WTC11 (cell line): ENCODE measurements at regions not wholly inside any gene's neighbourhood (a gene's known extent, or its start where the extent isn't known, plus 50 kb on each side); places are given as distances from the start of the nearest gene placed in this dataset.

Source experiments
- ATF3 ChIP-seq: sonication (generic); formaldehyde crosslinking; conservative IDR thresholded peaks from 2 replicates; pipeline ENCODE4 v1.8.1; 2022; ENCODE audit warnings: mild to moderate bottlenecking, missing genetic modification reagents
- CTCF ChIP-seq: fragments of 200-600 bp; IDR thresholded peaks from 2 replicates; pipeline ENCODE4 v1.8.0; 2022; ENCODE audit warnings: antibody characterized with exemption
- E2F4 ChIP-seq: sonication (generic); formaldehyde crosslinking; IDR thresholded peaks from 2 replicates; pipeline ENCODE4 v1.8.1; 2022; ENCODE audit warnings: low read depth, mild to moderate bottlenecking, moderate library complexity, missing genetic modification reagents, borderline replicate concordance
- ESRRA ChIP-seq: sonication (generic); formaldehyde crosslinking; IDR thresholded peaks from 2 replicates; pipeline ENCODE4 v1.8.1; 2022; ENCODE audit warnings: mild to moderate bottlenecking, missing genetic modification reagents, borderline replicate concordance
- KAT7 ChIP-seq: sonication (generic); formaldehyde crosslinking; IDR thresholded peaks from 2 replicates; pipeline ENCODE4 v1.8.1; 2023; ENCODE audit warnings: missing genetic modification reagents, mild to moderate bottlenecking, borderline replicate concordance
- NR3C1 ChIP-seq: sonication (generic); formaldehyde crosslinking; conservative IDR thresholded peaks from 2 replicates; pipeline ENCODE4 v1.8.1; 2023; ENCODE audit warnings: low read depth, mild to moderate bottlenecking, missing genetic modification reagents
- PREB ChIP-seq: sonication (generic); formaldehyde crosslinking; IDR thresholded peaks from 2 replicates; pipeline ENCODE4 v1.8.1; 2022; ENCODE audit warnings: mild to moderate bottlenecking, missing genetic modification reagents, moderate library complexity, borderline replicate concordance
- TCF7 ChIP-seq: sonication (generic); formaldehyde crosslinking; IDR thresholded peaks from 2 replicates; pipeline ENCODE4 v1.8.0; 2022; ENCODE audit warnings: mild to moderate bottlenecking, low read depth, missing genetic modification reagents, moderate library complexity
- TP53 ChIP-seq: sonication (generic); formaldehyde crosslinking; IDR thresholded peaks from 2 replicates; pipeline ENCODE4 v1.8.1; 2023; ENCODE audit warnings: mild to moderate bottlenecking, missing genetic modification reagents
- ZNF121 ChIP-seq: sonication (generic); formaldehyde crosslinking; IDR thresholded peaks from 2 replicates; pipeline ENCODE4 v1.8.0; 2023; ENCODE audit warnings: missing genetic modification reagents
- ZNF423 ChIP-seq: fragments of 250-450 bp; sonication (Bioruptor Pico); IDR thresholded peaks from 2 replicates; pipeline ENCODE4 v2.1.2; 2022; ENCODE audit warnings: mild to moderate bottlenecking, moderate library complexity
- TF ChIP-seq, protein P1 (sequence below): sonication (generic); formaldehyde crosslinking; IDR thresholded peaks from 2 replicates; pipeline ENCODE4 v1.8.1; 2022; ENCODE audit warnings: low read depth, missing genetic modification reagents, borderline replicate concordance

DNA sequence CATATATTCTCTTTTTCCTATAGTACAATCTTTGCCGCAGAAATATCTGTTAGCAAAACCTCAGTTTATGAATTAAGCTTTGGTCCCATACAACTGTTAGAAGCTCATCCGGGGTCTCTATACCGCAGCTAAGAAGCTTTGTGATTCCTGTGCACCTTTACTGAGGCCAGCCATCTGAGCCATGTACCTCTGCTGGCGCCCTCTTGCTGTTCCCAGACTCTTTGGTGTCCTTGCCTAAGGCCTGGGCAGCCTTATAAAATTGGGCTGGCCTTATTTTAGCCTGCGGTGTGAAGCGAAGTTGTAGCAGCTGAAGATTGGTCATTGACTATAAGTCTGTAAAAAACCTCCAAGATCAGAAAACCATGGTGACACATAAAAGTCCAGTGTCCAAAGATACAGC is 1135.1 kb upstream of the CHAC2 start:
- TF ChIP-seq ATF3 (CRISPR knock-in tag) (no peak), CTCF (no peak), ZNF121 (CRISPR knock-in tag) (no peak), TP53 (no peak), TCF7 (CRISPR knock-in tag) (no peak), ZNF423 (CRISPR knock-in tag) (no peak), PREB (no peak), ESRRA (CRISPR knock-in tag) (no peak), E2F4 (no peak), NR3C1 (no peak), KAT7 (CRISPR knock-in tag) (no peak)
- TF ChIP-seq, protein P1, sequence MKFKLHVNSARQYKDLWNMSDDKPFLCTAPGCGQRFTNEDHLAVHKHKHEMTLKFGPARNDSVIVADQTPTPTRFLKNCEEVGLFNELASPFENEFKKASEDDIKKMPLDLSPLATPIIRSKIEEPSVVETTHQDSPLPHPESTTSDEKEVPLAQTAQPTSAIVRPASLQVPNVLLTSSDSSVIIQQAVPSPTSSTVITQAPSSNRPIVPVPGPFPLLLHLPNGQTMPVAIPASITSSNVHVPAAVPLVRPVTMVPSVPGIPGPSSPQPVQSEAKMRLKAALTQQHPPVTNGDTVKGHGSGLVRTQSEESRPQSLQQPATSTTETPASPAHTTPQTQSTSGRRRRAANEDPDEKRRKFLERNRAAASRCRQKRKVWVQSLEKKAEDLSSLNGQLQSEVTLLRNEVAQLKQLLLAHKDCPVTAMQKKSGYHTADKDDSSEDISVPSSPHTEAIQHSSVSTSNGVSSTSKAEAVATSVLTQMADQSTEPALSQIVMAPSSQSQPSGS (CRISPR knock-in tag) = no peak
